GM06990 (cell line): ENCODE measurements at regions not wholly inside any gene's neighbourhood (a gene's known extent, or its start where the extent isn't known, plus 50 kb on each side); places are given as distances from the start of the nearest gene placed in this dataset.

Source experiments
- DNase-seq: peaks from one replicate; pipeline ENCODE4 v3.0.0-alpha.2; 2011; ENCODE audit not compliant: insufficient read length; ENCODE audit errors: extremely low read depth
- H3K27me3 ChIP-seq: replicated peaks from 2 replicates; pipeline ENCODE4 v1.6.0; 2011; ENCODE audit warnings: low read length; ENCODE audit not compliant: control insufficient read depth, insufficient read depth
- H3K36me3 ChIP-seq: 2 replicates; pipeline ENCODE4 v1.5.1; 2011; ENCODE audit warnings: low read length; ENCODE audit not compliant: control insufficient read depth, insufficient read depth
- H3K4me3 ChIP-seq: replicated peaks from 2 replicates; pipeline ENCODE4 v1.5.1; 2011; ENCODE audit warnings: low read depth, mild to moderate bottlenecking, control low read depth, low read length
- CTCF ChIP-seq: IDR thresholded peaks from 2 replicates; pipeline ENCODE4 v1.5.1; 2011; ENCODE audit warnings: low read length, control low read depth, mild to moderate bottlenecking, inconsistent platforms; ENCODE audit not compliant: insufficient read depth, poor library complexity, severe bottlenecking

- H3K27me3 ChIP-seq: no peaks in the 10 kb centered on the region
- no peak overlapping the region for H3K4me3 ChIP-seq
- no peaks in the 10 kb centered on the region for H3K36me3 ChIP-seq
- no peak for DNase-seq
- no peak for TF ChIP-seq CTCF
Measured at GRCh38 chr4:125677665-125678307, 363.0 kb downstream of the FAT4 start.

- no peak for TF ChIP-seq CTCF
- no peak overlapping the region for H3K4me3 ChIP-seq
- no peaks in the 10 kb centered on the region for H3K27me3 ChIP-seq
- no peak for DNase-seq
- H3K36me3 ChIP-seq: no peaks in the 10 kb centered on the region
Measured at GRCh38 chr4:125679989-125680388, 365.2 kb downstream of the FAT4 start.

GRCh38 chr4:125681240-125681639 is 366.5 kb downstream of the FAT4 start:
- no peaks in the 10 kb centered on the region for H3K36me3 ChIP-seq
- TF ChIP-seq CTCF: no peak
- no peak overlapping the region for H3K4me3 ChIP-seq
- DNase-seq: no peak
- H3K27me3 ChIP-seq: no peaks in the 10 kb centered on the region

GRCh38 chr4:125682730-125683129 is 368.0 kb downstream of the FAT4 start:
- DNase-seq: no peak
- no peak overlapping the region for H3K4me3 ChIP-seq
- TF ChIP-seq CTCF: no peak
- H3K27me3 ChIP-seq: no peaks in the 10 kb centered on the region
- H3K36me3 ChIP-seq: no peaks in the 10 kb centered on the region

- no peak for TF ChIP-seq CTCF
- no peaks in the 10 kb centered on the region for H3K36me3 ChIP-seq
- no peaks in the 10 kb centered on the region for H3K27me3 ChIP-seq
- DNase-seq: no peak
- H3K4me3 ChIP-seq: no peak overlapping the region
Measured at GRCh38 chr4:125688841-125689240, 374.1 kb downstream of the FAT4 start.

GRCh38 chr4:125689805-125690204 is 375.1 kb downstream of the FAT4 start:
- DNase-seq: no peak
- Histone ChIP-seq H3K27me3 (no peaks in the 10 kb centered on the region), H3K4me3 (no peak overlapping the region), H3K36me3 (no peaks in the 10 kb centered on the region)
- TF ChIP-seq CTCF: no peak
